NCI-H2081 treated with DMSO at 0.1 percent for 48 hours (cell line): ENCODE measurements at regions not wholly inside any gene's neighbourhood (a gene's known extent, or its start where the extent isn't known, plus 50 kb on each side); places are given as distances from the start of the nearest gene placed in this dataset.

Experiments
- DNase-seq: peaks from one replicate; lab custom pipeline; 2025; lab: John Stamatoyannopoulos, UW

GRCh38 chr15:37873336-37873735 is 61.1 kb upstream of the TMCO5A start:
- no peak for DNase-seq

DNA sequence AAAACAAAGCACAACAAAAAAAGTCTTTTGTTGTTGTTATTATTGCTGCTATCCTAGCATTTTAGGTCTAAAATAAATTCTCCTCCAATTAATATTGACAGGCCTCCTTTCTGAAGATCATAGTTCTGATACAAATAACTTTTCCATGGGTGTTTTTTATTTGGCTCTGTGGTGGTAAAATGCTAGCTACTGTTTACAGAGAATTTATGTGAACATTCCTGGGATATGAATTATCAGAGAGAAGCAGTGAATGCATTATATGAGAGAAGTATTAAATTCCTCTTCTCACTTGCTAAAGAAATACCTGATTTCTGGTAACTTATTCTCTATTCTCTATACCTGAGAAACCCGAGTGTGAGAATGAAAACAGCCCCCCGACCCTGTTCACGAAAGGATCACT is 57.5 kb upstream of the TMCO5A start:
- DNase-seq, result no peak

GRCh38 chr15:37877851-37878741 is 56.3 kb upstream of the TMCO5A start:
- DNase-seq, result no peak

DNA sequence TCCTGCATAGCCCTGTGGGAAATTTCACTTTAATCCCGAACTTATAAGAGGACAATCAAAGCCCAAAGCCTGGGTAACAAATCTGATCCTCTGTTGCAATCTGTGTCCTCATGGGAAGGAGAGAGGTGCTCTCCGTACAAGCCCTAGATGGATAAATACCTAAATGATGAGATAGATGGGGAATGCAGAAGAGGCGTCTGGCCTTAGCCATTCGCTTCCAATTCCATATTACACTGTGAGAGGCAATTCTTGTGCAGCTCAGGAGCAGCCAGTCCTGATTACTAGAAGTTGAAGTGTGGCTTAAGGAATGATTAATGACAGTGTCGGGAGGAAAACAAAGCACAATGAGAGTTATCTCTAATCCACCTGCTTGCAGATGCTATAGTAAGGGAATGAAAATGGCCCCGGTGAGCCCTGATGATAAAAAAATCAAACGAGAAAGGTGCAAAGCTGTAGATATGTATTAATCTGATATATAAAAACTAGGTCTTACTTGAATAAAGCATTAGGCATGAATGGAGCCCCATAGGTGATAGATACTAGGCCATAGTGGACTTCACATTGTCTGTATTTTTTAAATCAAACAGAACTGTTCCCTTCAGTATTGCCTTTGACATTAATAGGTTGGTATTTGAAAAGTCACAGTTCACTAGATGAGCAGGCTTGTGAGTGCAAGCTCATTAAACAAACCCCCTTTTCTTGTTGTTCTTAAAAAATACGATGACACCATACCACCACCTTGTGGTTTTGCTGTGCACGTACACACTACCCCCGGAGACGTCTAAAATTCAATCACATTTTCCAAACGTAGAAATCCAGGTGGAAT is 54.2 kb upstream of the TMCO5A start:
- peak; percentile 74 for DNase-seq

- DNase-seq, result no peak
These were observed 53.6 kb upstream of the TMCO5A start for GRCh38 chr15:37880835-37881153.

DNA sequence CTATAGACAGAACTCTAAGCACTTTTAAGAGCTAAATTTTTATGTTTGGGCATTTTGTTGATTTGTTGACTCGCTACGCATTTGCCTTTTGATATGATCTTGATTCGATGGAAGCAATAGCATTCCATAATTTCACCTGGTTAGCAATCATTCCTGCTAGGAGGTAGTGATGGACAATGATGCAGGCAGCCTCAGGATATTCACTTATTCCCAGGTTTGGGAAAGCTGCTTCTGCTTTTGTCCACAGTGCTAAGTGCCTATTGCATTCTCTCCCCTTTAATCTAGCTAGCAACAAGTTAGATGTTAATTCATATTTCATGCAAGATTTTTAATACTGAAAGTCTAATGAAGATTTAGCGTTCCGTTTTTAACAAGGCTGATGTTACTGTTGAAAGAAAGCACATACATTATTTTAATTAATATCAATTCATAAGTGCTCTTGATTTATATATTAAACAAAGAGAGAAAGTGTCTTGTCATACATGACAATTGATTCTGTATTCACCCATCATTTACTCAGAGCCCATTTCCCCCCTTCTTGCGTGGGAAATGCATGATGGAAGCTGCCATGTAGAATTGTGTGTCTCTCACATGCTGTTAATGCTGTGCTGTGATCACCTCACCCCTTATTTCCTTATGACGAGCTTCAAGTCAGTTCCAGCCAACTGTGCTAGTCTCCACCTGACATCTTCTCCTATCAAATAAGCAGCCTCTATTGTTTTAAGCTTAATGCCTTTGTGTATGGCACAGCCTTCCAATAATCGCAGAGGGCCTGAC is 53.0 kb upstream of the TMCO5A start:
- DNase-seq, result no peak

DNA sequence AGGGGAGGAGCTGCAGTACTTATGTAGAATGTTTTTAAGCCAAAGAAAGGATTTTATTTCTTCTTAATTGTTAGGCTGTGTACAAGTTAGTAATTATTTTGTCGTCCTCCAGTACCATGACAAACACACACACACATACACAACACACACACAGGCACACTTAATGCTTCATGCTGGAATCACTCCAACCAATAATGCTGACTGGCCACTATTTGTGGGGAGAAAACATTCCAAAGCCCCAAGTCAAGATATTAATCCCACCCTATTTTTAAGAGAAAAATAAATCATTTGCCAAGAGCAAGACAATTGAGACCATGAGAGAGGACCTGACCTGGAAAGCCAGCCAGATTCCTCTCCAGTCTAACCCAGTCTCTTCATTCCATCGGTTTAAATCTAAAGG is 51.8 kb upstream of the TMCO5A start:
- DNase-seq, result no peak
